GM21619 (cell line): ENCODE measurements at regions not wholly inside any gene's neighbourhood (a gene's known extent, or its start where the extent isn't known, plus 50 kb on each side); places are given as distances from the start of the nearest gene placed in this dataset.
"Not testable (repeated sequence)": the region's sequence is repeated elsewhere in the genome, so short reads cannot be mapped to it uniquely, and the experiment has no call there.

ENCODE experiments used
- ATAC-seq: cut with Tn5 transposase; IDR thresholded peaks from one replicate; pipeline ENCODE4 v1.9.1; 2021; ENCODE audit not compliant: unreplicated experiment

DNA sequence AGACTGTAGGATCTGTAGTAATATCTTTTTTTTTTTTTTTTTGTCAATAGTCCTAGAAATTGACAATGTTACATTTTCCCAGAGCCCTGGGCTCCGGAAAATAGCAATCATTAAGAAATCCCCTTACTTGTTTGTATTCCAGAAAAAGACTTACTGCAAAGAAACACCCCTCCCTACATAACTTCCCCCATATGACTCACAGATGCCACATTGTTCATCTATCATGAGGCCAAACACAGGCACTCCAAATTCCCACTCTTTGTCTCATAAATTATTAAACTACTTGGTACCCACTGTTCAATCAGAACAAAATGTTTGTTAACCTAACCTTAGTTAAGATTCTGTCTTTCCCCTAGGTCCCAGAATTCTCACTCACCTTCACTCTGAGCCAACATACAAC is 53.5 kb downstream of the TEX51 start:
- ATAC-seq, result no peak

DNA sequence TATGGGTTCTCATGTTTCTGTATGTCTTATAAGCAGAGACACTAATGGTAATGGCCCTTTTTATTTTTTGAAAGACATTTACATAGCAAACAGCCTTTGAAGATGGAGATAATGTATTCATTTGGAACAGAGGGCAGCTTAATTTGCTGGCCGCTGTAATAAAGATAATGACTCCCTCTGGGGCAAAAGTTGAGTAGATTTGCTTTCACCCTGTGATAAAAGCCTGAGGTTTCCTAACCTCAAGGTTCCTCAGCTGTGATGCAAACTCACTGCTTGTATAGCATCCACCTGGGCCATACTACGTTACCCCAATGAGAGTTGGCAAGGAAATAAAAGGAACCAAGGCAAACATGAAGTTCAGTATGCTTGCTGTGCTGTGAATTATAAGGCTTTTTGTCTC is 54.8 kb downstream of the TEX51 start:
- ATAC-seq, result no peak

DNA sequence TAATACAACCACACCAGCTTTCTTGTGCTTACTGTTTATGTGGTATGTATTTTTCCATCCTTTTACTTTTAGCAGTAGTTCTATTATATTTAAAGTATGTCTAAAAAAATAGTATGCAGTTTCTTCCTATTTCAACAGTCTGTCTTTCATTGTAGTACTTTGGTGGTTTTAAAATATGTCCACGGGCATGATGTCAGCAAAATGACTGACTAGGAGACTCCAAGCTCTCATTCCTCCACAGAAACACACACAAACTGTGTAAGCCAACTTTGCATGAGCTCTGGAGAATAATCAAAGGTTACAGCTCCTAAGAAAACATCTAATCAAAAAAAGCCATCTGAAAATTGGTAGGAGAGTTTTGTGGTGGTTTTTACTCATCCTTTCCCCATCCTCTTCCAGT is 56.1 kb downstream of the TEX51 start:
- ATAC-seq, result no peak

DNA sequence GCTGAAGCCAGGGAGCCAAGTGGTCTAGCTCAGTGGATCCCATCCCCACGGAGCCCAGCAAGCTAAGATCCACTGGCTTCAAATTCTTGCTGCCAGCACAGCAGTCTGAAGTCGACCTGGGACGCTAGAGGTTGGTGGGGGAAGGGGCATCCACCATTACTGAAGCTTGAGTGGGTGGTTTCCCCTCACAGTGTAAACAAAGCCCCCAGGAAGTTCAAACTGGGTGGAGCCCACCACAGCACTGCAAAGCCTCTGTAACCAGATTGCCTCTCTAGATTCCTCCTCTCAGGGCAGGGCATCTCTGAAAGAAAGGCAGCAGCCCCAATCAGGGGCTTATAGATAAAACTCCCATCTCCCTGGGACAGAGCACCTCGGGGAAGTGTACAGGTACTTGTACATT is 58.1 kb downstream of the TEX51 start:
- not testable (repeated sequence) for ATAC-seq

DNA sequence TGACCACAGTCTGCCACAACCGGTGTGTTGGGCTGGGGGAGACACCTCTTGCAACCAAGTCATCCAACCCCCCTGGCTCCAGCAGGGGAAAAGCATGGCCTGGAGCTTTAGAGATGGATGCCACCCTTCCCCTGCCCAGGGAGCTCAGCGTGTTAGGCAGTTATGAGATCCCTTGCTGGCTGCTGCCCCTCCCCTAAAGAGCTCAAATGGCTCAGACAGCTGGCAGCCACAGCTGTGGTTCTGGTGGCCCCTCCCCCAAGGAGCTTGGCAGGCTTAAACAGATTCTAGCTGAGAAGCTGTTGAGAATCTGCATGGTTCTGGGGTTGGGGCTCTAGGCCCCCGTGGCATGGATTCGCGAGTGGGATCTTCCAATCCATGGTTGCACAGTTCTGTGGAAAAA is 64.7 kb downstream of the TEX51 start:
- no peak for ATAC-seq

DNA sequence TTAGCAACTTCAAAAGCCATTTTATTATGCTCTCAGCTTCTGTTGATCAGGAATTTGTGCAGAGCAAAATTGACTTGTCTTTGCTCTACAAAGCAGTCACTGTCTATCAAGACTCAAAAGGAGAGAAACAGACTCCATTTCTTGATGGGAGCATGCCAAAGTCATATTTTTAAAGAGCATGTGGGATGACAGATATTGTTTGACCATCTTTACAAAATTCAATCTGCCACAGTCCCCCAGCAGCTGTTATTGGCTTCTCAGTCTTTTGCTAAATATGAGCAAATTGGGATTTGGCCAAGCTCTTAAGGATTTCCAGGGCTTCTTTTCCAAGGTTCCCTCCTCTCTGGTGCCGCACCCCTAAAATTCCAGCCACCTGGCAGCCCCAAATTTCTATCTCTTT is 67.9 kb downstream of the TEX51 start:
- ATAC-seq, result no peak

DNA sequence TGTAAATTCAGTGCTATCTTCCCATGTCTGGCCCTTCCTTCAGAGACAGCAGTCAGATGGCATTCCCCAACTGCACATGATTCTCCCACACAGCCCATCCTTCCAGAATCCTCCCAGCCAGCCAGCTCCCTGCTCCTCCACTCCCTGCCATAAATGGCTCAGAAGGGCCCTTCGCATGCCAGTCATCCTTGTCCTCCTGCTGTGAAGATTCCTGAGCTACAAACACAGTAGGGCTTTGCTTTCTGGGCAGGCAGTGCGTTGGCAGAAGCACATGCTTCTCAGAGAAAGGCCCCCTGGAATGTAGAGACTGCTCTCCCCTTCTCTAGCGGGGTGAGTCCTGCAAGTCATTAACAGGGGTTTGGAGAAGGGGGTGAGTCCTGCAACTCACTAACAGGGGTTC is 71.9 kb downstream of the TEX51 start:
- no peak for ATAC-seq

DNA sequence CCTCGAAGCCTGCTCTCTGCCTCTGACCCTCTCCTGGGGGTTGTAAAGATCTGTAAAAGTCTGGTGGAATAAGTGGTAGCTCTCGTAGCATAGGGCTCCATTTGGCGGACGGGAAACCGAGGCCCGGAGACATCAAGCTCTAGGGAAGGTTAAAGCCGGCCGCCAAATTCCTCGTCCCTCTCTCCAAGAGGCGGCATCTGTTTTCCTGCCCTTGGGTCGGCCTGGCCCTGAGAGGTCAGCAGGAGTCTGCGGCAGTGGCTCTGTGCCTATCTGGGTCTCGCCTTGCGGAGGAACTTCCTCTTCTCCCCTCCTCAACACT is 72.4 kb downstream of the TEX51 start:
- no peak for ATAC-seq

DNA sequence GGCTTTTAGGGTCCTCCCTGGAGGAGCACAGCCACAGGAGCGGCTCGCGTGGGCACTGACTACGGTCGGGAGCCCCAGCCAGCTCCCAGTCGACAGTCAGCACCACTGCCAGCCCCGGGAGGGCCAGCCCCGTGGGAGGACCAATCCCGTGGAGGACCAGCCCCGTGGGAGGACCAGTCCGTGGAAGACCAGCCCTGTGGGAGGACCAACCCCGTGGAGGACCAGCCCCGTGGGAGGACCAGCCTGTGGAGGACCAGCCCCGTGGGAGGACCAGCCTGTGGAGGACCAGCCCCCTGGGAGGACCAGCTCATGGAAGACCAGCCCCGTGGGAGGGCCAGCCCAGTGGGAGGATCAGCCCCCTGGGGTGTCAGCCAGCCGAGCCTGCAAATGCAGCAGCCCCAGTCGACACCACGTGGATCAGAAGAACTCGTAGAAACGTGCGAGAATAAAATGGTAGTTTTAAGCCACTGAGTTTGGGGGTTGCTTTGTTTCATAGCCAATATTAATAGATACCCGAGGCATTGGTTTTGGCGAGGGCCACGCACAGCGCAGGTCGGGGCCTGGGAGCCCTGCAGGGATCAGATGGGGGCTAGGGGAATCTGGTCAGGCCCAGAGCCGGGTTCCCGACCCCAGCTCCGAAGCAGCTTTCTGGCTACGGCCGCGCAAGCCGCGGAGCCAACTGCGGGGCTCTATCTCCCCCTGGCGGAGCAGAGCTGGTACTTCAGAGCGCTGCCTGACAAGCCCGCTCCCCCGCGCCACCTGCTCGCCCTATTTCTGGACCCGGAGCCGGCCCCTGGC is 73.0 kb downstream of the TEX51 start:
- peak; percentile 96 for ATAC-seq

DNA sequence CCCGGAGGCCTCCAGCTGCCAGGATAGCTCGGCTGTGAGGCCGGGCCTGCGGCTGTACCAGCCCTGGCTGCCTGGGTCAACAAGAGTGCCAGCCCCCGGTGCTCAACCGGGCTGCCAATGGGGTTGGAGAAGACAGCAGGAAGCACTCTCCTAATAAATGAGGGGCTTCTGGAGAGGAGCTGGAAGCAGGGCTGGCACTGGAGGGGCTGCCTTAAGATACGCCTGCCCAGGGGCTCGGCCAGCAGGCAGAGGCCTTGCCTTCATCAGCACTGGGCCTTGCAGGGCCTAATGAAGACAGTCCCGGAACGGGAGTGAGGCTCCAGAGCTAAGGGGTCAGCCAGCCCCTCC is 73.6 kb downstream of the TEX51 start:
- no peak for ATAC-seq

DNA sequence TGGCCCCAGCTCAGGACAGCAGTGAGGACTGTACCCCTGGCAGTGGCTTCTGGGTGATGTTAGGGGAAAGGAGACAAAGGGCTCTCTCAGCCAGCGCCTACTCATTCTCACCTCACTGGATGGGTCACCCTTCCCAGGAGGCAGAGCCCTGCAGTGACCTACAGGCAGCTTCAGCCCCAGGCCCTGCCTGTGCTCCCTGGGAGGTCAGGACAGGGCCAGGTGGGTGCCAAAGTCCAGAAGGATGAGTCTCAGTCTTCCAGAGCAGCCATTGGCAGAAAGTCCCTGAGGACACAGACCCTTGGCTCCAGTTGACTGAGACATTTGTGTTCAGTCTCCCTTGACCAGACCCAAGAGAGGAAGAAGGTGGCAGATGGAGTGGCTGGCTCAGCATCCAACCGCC is 75.1 kb downstream of the TEX51 start:
- no peak for ATAC-seq

DNA sequence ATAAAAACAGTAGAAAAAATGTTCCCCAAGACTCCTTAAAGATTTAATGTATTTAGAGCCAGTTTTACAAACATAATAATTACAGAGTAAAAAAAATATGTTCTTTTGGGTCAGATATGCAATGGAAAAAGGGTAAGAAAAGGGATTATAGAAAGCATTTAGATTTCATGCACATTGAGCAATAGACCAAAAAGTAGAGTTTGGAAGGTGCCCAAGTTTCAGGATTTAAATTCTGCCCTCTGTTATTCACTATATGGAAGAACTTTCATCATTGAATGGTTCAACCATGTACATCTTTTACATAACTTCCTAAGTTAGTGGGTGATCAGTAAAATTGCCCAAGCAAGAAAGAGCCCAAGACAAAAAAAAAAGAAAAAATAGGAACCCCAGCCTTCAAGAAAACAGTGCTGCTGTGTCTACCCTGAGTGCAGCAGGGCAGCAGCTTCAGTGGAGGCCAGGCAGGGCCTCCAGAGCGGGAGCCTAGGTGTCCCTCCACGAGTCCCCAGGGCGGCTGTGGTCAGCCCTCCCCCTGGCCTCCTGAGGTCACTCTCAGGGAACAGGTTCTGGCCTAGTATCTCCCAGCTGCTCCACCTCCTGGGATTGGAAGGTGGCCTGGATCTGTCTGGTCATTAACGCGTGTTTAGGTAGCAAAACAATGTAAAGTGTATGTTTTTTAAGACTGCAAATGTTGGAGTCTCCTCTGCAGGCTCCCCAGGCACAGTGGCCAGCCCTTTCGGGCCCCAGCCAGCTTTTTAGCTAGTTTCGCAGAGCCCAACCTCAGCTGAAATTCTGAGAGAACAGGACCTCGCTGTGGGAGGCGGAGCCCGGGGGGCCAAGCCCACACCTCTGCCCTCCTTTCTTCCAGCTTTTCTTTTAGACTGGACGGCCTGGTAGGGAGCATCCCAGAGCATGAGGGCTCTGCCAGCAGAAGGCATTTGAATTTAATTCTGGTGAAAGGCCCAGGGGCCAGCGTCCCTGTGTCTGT is 77.3 kb downstream of the TEX51 start:
- no peak for ATAC-seq

DNA sequence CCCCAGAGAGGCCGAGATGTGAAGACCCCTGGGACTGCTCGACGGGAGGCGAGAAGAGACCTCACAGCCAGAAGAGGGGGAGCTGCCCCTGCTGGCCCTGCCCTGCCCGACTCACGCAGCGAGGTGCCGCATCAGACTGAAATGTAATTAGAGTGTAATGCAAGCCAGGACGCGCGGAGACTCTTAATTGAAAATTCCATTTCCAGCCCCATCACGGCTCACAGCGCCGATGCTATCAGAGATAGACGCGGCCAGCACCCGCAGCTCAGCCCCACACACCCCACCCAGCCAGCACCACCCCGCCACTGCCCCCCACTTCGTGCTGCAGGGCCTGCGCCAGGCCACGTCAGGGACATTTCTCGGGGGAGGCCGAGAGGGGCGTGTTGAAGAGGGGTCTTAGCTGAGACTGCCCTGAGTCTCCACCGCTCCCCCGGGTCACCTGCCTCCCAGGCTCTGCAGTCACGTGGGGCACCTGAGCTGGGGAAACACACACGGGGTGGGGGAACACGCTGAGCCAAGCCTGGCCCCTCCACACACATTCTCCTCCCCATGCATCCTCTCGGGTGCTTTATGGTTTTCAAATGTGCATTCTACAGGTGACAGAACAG is 78.1 kb downstream of the TEX51 start:
- no peak for ATAC-seq

DNA sequence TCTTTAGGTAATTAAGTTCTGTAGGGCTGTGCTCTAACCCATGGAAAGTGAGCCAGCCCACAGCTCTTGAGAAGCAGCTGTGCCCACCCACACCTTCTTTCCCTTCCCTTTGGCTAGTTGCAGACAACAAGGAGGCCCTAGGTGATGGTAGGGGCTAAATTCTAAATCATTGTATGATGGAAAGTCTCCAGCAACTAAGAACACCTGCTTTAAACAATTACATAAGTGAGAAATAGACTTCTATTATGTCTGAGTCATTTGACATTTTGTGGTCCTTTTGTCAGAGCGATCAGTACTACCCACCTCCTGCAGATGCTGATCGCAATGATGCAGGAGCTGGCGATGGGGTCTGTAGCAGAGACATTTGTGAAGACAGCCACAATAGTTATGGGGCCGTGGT is 79.6 kb downstream of the TEX51 start:
- ATAC-seq, result no peak

DNA sequence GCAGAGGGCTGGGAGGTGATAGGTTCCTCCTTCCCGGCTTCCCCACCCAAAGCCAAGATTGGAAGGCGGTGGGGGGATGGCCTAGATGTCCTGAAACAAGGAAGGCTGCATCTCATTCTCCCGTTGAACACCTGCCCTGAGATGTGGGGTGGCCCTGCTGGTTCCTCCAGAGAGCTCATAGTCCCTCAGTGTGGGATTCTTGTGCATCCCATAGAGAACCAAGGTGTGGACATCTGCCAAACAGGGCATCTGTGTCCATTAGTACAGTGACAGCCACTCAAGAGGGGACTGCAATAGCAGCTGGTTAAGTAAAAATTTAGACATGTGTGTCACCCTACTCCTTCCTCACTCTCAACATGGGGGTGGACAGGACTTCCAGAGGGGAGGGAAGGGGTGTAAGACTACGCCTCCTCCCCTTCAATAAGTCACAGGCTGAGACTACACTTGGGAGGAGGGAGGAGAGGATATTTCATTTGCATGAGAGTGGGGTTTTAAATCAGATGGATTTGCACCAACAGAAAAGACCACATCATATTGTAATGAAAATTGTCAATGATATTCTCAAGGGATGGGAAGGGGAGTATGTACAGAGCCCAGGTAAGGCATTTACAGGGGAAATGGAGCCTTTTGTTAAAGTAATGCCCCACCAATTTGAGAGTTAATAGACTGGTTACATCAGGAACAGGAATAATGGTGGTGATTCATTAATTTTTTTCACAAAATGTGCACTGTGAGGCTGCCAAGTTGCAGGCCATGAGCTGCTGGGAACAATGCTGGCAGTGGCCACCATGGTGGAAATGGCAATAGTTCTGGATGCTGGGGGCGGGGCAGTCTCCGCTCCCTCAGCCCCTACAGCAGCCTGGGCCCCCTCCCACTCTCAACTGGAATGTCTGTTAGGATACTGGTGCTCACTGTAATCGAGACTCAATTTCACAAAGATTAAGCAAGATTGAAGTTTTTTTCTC is 80.6 kb downstream of the TEX51 start:
- ATAC-seq, result no peak

DNA sequence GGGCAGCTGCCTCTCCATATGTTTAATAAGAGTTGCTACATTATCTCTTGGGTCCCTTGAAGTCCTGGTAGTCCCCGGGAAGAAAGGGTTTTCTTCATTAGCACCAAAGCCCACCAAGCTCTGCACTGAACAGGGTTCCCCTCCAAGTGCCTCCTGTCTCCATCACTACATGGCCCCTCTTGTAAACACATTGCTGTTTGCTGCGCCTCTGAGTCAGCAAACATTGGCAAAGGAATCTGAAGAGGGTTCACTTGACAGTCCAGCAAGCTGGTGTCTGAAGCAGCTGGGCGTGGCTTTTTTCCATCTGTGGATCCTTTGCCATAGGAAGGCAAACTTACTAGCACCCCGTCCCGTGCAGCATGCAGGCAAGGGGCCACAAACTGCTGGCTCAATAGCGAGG is 82.8 kb downstream of the TEX51 start:
- ATAC-seq, result no peak

DNA sequence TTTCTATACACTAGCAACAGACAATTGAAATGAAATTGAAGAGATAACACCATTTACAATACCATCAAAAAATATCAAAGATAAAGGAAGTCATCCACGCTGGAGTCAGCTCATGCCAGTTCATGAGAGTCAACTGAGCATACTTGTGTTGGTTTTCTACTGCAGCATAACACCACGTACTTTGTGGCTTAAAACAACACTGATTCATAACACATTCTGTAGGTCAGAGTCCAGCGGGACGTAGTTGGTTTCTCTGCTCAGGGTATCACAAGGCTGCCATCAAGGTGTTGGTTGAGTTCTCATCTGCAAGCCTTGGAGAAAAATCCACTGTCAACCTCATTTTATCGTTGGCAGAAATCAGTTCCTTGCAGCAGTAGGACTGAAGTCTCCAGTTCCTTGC is 84.2 kb downstream of the TEX51 start:
- no peak for ATAC-seq

DNA sequence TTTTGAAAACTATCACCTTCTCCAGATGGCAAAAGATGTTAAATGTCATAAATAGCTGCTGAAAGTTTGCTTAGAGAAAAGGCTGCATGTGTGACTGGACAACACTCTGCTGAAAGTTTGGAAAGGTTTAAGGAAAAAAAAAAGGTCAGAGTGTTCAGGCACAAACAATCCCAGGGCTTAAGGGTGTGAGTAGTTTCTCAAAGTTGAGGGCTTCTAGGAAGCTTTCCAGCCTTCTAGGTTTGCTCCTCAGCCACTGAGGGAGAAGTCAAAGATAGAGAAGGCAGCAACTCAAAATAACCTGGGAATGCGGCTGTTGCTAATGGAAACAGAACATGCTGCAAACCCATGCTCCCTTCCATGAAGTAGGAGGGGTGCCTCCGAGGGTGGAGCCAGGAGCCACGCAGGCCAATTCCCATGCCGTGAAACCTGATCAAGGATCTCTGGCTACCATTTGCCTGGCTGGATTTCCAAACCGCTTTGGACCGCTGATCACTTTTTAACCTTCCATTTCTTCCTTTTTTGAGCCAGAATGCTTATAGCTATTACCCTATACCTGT is 88.0 kb downstream of the TEX51 start:
- no peak for ATAC-seq

DNA sequence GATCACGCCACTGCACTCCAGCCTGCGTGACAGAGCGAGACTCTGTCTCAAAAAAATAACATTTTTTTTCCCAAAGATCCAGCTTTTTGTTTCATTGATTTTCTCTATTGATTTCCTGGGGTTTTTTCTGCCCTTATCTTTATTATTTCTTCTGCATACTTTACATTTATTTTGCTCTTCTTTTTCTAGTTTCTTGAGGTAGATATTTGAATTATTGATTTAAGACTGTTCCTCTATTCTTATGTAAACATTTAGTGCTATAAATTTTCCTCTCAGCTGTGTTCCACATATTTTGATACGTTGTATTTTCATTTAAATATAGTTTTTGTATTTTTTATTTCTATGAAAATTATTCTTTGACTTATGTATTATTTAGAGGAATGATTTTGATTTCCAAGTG is 89.8 kb downstream of the TEX51 start:
- no peak for ATAC-seq

DNA sequence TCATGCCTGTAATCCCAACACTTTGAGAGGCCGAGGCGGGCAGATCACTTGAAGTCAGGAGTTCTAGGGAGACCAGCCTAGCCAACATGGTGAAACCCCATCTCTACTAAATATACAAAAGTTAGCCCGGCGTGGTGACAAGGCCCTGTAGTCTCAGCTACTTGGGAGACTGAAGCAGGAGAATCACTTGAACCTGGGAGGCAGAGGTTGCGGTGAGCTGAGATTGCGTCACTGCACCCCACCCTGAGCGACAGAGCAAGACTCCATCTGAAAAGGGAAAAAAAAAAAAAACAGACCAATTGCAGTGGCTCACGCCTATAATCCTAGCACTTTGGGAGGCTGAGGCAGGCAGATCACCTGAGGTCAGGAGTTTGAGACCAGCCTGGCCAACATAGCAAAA is 90.4 kb downstream of the TEX51 start:
- ATAC-seq, result not testable (repeated sequence)

DNA sequence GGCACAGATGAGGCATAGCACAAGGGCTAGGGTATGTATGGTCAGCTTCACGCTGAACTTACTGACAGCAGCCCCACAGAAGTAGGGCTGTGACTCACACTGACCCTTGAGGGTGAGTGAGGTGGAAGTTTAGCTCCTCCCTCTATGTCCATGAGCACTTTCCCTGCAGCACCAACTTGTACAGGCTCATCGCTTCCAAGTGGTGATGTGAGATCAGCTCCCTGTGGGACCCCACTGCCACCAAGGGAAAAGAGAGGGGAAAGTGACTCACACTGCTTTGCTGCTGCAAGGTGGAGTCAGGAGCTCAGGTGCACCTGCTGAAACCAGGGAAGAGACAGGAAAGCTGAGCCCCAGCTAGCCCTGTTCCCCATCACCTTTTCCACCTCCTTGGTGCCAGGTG is 91.5 kb downstream of the TEX51 start:
- ATAC-seq, result no peak
